AG04450 (cell line): ENCODE measurements at regions not wholly inside any gene's neighbourhood (a gene's known extent, or its start where the extent isn't known, plus 50 kb on each side); places are given as distances from the start of the nearest gene placed in this dataset.

Experiments
- CTCF ChIA-PET: fragments of 300-600, 350-600 bp; formaldehyde crosslinking; extraction: SDS; loops from one replicate; lab custom pipeline; 2022; ENCODE audit warnings: antibody characterized with exemption, inconsistent platforms; lab: Charles Lee
- POLR2A ChIA-PET: fragments of 350-600 bp; formaldehyde crosslinking; extraction: SDS; loops from one replicate; lab custom pipeline; 2021; ENCODE audit warnings: antibody characterized with exemption, inconsistent platforms; lab: Yijun Ruan, JAX
- DNase-seq: peaks from one replicate; pipeline ENCODE4 v3.0.0-alpha.2; 2011; ENCODE audit warnings: low read depth, low spot score
- H3K27ac ChIP-seq: one replicate; pipeline ENCODE4 v1.5.1; 2012; ENCODE audit warnings: low read depth, low read length, control low read depth
- H3K27me3 ChIP-seq: one replicate; pipeline ENCODE4 v1.6.0; 2012; ENCODE audit warnings: low read length; ENCODE audit not compliant: control insufficient read depth, insufficient read depth
- H3K4me3 ChIP-seq: 2 replicates; pipeline ENCODE4 v1.5.1; 2011; ENCODE audit warnings: mild to moderate bottlenecking, low read depth, low read length, control low read depth
- H3K9me3 ChIP-seq: 2 replicates; pipeline ENCODE4 v1.5.1; 2012; ENCODE audit warnings: low read length; ENCODE audit not compliant: control insufficient read depth, insufficient read depth
- TF ChIP-seq, protein P1 (sequence below): IDR thresholded peaks from 2 replicates; pipeline ENCODE4 v1.5.1; 2011; ENCODE audit warnings: low read depth, low read length, control low read depth, inconsistent platforms

DNA sequence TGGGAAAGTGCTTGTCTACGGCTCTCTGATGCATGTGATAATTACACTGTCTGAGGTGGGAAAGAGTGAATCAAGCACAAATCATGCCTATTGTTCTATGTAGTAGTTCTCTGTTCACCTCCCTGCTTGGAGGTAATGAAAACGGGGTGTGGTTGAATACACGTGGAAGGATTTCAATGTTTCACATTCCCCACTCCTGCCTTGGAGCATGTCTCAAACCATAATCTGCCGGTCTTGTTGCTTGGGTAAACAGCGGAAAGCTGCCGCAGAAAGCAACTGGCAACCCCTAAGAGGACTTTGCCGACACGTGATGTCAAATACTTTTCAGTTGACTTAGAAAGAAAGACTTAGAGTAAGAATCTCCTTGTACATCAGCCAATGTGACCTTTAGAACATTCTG is 63.5 kb upstream of the MOCS2 start:
- Histone ChIP-seq H3K4me3 (no peak overlapping the region), H3K9me3 (no peaks in the 10 kb centered on the region), H3K27ac (no peak overlapping the region), H3K27me3 (no peaks in the 10 kb centered on the region)
- ChIA-PET CTCF (no interaction called here), POLR2A (no interaction called here)
- TF ChIP-seq, protein P1, sequence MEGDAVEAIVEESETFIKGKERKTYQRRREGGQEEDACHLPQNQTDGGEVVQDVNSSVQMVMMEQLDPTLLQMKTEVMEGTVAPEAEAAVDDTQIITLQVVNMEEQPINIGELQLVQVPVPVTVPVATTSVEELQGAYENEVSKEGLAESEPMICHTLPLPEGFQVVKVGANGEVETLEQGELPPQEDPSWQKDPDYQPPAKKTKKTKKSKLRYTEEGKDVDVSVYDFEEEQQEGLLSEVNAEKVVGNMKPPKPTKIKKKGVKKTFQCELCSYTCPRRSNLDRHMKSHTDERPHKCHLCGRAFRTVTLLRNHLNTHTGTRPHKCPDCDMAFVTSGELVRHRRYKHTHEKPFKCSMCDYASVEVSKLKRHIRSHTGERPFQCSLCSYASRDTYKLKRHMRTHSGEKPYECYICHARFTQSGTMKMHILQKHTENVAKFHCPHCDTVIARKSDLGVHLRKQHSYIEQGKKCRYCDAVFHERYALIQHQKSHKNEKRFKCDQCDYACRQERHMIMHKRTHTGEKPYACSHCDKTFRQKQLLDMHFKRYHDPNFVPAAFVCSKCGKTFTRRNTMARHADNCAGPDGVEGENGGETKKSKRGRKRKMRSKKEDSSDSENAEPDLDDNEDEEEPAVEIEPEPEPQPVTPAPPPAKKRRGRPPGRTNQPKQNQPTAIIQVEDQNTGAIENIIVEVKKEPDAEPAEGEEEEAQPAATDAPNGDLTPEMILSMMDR, result no peak
- no peak for DNase-seq

GRCh38 chr5:53178830-53179229 is 69.3 kb upstream of the MOCS2 start:
- CTCF ChIA-PET, result no interaction called here

DNA sequence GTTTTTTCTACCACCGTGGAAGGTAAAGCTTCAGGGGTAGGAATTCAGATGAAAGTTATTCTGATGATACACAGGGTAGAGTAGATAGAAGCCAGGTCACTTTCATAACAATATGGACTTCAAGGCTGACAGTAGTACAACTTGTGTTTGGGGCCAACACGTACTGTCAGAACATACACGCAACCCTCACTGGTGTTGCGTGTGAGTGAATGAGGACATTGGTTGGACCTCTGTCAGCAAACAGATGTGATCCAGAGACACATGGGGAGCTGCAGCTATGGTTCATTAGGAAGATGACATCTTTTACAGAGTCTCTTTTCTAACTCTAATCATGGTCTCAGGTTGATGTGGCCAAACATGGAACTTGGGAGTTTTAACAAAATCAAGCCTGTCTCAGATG is 70.1 kb upstream of the MOCS2 start:
- H3K4me3 ChIP-seq, result no peak overlapping the region
- POLR2A ChIA-PET, result no interaction called here
- H3K27ac ChIP-seq, result no peak overlapping the region
- TF ChIP-seq, protein P1, result no peak
- DNase-seq, result no peak
- H3K27me3 ChIP-seq, result no peaks in the 10 kb centered on the region
- no peaks in the 10 kb centered on the region for H3K9me3 ChIP-seq
- CTCF ChIA-PET, result no interaction called here

More at GRCh38 chr5:53178830-53179229, 69.3 kb upstream of the MOCS2 start:
- no peaks in the 10 kb centered on the region for H3K9me3 ChIP-seq
- TF ChIP-seq, protein P1, result no peak
- no peaks in the 10 kb centered on the region for H3K27me3 ChIP-seq
- no peak overlapping the region for H3K27ac ChIP-seq
- no peak overlapping the region for H3K4me3 ChIP-seq
- POLR2A ChIA-PET, result no interaction called here
- no peak for DNase-seq

GRCh38 chr5:53180538-53180937 is 71.0 kb upstream of the MOCS2 start:
- Histone ChIP-seq H3K27ac (no peak overlapping the region), H3K4me3 (no peak overlapping the region), H3K9me3 (no peaks in the 10 kb centered on the region), H3K27me3 (no peaks in the 10 kb centered on the region)
- POLR2A ChIA-PET, result no interaction called here
- TF ChIP-seq, protein P1, result no peak
- no peak for DNase-seq
- CTCF ChIA-PET, result no interaction called here

DNA sequence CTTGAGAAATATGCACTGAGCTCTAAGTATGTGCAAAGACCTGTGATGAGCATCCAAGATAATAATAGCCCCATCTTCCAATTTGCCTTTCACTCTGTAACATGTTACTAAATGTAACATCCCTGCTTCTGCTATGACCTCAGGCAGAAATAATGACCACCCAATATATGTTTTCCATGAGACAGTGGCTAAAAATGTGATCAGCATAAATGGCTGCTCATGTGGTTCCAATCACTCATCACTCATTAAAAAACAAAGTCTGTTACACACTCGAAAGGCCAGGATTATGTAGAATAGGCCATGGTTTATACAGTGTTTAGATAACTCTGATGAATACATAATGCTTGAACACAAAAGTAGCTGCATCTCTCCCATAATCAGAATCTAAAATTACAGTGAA is 71.4 kb upstream of the MOCS2 start:
- Histone ChIP-seq H3K27ac (no peak overlapping the region), H3K27me3 (no peaks in the 10 kb centered on the region), H3K4me3 (no peak overlapping the region), H3K9me3 (no peaks in the 10 kb centered on the region)
- POLR2A ChIA-PET, result no interaction called here
- TF ChIP-seq, protein P1, result no peak
- CTCF ChIA-PET, result no interaction called here
- no peak for DNase-seq
